DOHH2 (cell line): ENCODE measurements at regions not wholly inside any gene's neighbourhood (a gene's known extent, or its start where the extent isn't known, plus 50 kb on each side); places are given as distances from the start of the nearest gene placed in this dataset.

ENCODE experiments used
- H3F3A ChIP-seq: fragments of 200-600 bp; sonication (generic), shearing (Covaris generic); 2 replicates; pipeline ENCODE4 v1.6.0; 2016; ENCODE audit warnings: antibody characterized with exemption, mild to moderate bottlenecking; ENCODE audit not compliant: control insufficient read depth, insufficient read depth
- H3K27ac ChIP-seq: fragments of 200-600 bp; sonication (generic); 2 replicates; pipeline ENCODE4 v1.5.1; 2014; ENCODE audit warnings: low read depth, mild to moderate bottlenecking, low read length, moderate library complexity
- H3K27me3 ChIP-seq: fragments of 200-600 bp; sonication (generic); 2 replicates; pipeline ENCODE4 v1.6.1; 2014; ENCODE audit warnings: mild to moderate bottlenecking, low read length, mixed read lengths; ENCODE audit not compliant: control insufficient read depth
- H3K36me3 ChIP-seq: fragments of 200-600 bp; sonication (generic); 2 replicates; pipeline ENCODE4 v1.6.1; 2014; ENCODE audit warnings: mild to moderate bottlenecking, low read length, moderate library complexity, mixed read lengths; ENCODE audit not compliant: control insufficient read depth
- H3K4me1 ChIP-seq: fragments of 200-600 bp; sonication (generic); 2 replicates; pipeline ENCODE4 v1.6.1; 2014; ENCODE audit warnings: mild to moderate bottlenecking, low read length, mixed read lengths; ENCODE audit not compliant: control insufficient read depth
- H3K4me2 ChIP-seq: fragments of 200-600 bp; sonication (generic); 2 replicates; pipeline ENCODE4 v1.6.0; 2014; ENCODE audit warnings: mild to moderate bottlenecking, low read length, moderate library complexity
- H3K4me3 ChIP-seq: fragments of 200-600 bp; sonication (generic); 2 replicates; pipeline ENCODE4 v1.5.1; 2014; ENCODE audit warnings: mild to moderate bottlenecking, low read length, mixed read lengths
- H3K79me2 ChIP-seq: fragments of 200-600 bp; sonication (generic); 2 replicates; pipeline ENCODE4 v1.6.1; 2014; ENCODE audit warnings: mild to moderate bottlenecking, low read length, mixed read lengths; ENCODE audit not compliant: control insufficient read depth
- H3K9me2 ChIP-seq: fragments of 200-600 bp; sonication (generic); replicated peaks from 2 replicates; pipeline ENCODE4 v1.6.1; 2014; ENCODE audit warnings: mild to moderate bottlenecking, low read length, mixed read lengths; ENCODE audit not compliant: control insufficient read depth
- H3K9me3 ChIP-seq: fragments of 200-600 bp; sonication (generic); 2 replicates; pipeline ENCODE4 v1.6.1; 2014; ENCODE audit warnings: antibody characterized with exemption, low read length, mixed read lengths; ENCODE audit not compliant: control insufficient read depth, insufficient read depth
- H4K20me1 ChIP-seq: fragments of 200-600 bp; sonication (generic); 2 replicates; pipeline ENCODE4 v1.6.0; 2014; ENCODE audit warnings: low read depth, mild to moderate bottlenecking, antibody characterized with exemption, low read length, moderate library complexity; ENCODE audit not compliant: control insufficient read depth, insufficient read depth
- CTCF ChIP-seq: fragments of 200-600 bp; sonication (generic); IDR thresholded peaks from one replicate; pipeline ENCODE4 v1.5.1; 2014; ENCODE audit warnings: antibody characterized with exemption, mild to moderate bottlenecking, low read depth, low read length; ENCODE audit not compliant: poor library complexity, severe bottlenecking
- EZH2phosphoT487 ChIP-seq: fragments of 200-600 bp; sonication (generic); IDR thresholded peaks from 2 replicates; pipeline ENCODE4 v1.6.1; 2017; ENCODE audit warnings: borderline replicate concordance, mild to moderate bottlenecking, antibody characterized with exemption, low read length, moderate library complexity, mixed read lengths

- H3K79me2 ChIP-seq, result no peaks in the 10 kb centered on the region
- H3K9me2 ChIP-seq, result no peaks in the 10 kb centered on the region
- no peaks in the 10 kb centered on the region for H4K20me1 ChIP-seq
- H3K9me3 ChIP-seq, result no peaks in the 10 kb centered on the region
- H3K27ac ChIP-seq, result no peak overlapping the region
- H3K4me1 ChIP-seq, result no peaks in the 10 kb centered on the region
- no peak overlapping the region for H3K4me3 ChIP-seq
- no peak overlapping the region for H3K4me2 ChIP-seq
- no peaks in the 10 kb centered on the region for H3K36me3 ChIP-seq
- no peaks in the 10 kb centered on the region for H3F3A ChIP-seq
- H3K27me3 ChIP-seq, result no peaks in the 10 kb centered on the region
- TF ChIP-seq EZH2phosphoT487, result no peak
- TF ChIP-seq CTCF, result no peak
Observed at GRCh38 chr19:29076963-29077362, 136.0 kb downstream of the UQCRFS1 start.

GRCh38 chr19:29076161-29076560 is 136.8 kb downstream of the UQCRFS1 start:
- Histone ChIP-seq H3K9me3 (no peaks in the 10 kb centered on the region), H3K79me2 (no peaks in the 10 kb centered on the region), H3K36me3 (no peaks in the 10 kb centered on the region), H4K20me1 (no peaks in the 10 kb centered on the region), H3F3A (no peaks in the 10 kb centered on the region), H3K9me2 (no peaks in the 10 kb centered on the region), H3K27me3 (no peaks in the 10 kb centered on the region), H3K4me1 (no peaks in the 10 kb centered on the region), H3K27ac (no peak overlapping the region), H3K4me2 (no peak overlapping the region), H3K4me3 (no peak overlapping the region)
- TF ChIP-seq EZH2phosphoT487 (no peak), CTCF (no peak)

GRCh38 chr19:29075149-29075548 is 137.8 kb downstream of the UQCRFS1 start:
- H3K4me3 ChIP-seq, result no peak overlapping the region
- H3K9me3 ChIP-seq, result no peaks in the 10 kb centered on the region
- H4K20me1 ChIP-seq, result no peaks in the 10 kb centered on the region
- H3K4me1 ChIP-seq, result no peaks in the 10 kb centered on the region
- H3K27me3 ChIP-seq, result no peaks in the 10 kb centered on the region
- H3K79me2 ChIP-seq, result no peaks in the 10 kb centered on the region
- TF ChIP-seq CTCF, result no peak
- TF ChIP-seq EZH2phosphoT487, result no peak
- no peaks in the 10 kb centered on the region for H3F3A ChIP-seq
- no peak overlapping the region for H3K4me2 ChIP-seq
- H3K36me3 ChIP-seq, result no peaks in the 10 kb centered on the region
- no peak overlapping the region for H3K27ac ChIP-seq
- no peaks in the 10 kb centered on the region for H3K9me2 ChIP-seq

GRCh38 chr19:29074579-29074978 is 138.4 kb downstream of the UQCRFS1 start:
- H4K20me1 ChIP-seq, result no peaks in the 10 kb centered on the region
- no peak overlapping the region for H3K4me3 ChIP-seq

More at GRCh38 chr19:29074579-29074978, 138.4 kb downstream of the UQCRFS1 start:
- H3K9me3 ChIP-seq, result no peaks in the 10 kb centered on the region
- H3F3A ChIP-seq, result no peaks in the 10 kb centered on the region
- H3K79me2 ChIP-seq, result no peaks in the 10 kb centered on the region
- H3K4me2 ChIP-seq, result no peak overlapping the region
- TF ChIP-seq EZH2phosphoT487 (no peak), CTCF (no peak)
- H3K27me3 ChIP-seq, result no peaks in the 10 kb centered on the region
- no peak overlapping the region for H3K27ac ChIP-seq
- H3K9me2 ChIP-seq, result no peaks in the 10 kb centered on the region
- no peaks in the 10 kb centered on the region for H3K4me1 ChIP-seq
- H3K36me3 ChIP-seq, result no peaks in the 10 kb centered on the region
